H9 (cell line): ENCODE measurements at regions not wholly inside any gene's neighbourhood (a gene's known extent, or its start where the extent isn't known, plus 50 kb on each side); places are given as distances from the start of the nearest gene placed in this dataset.

Experiments
- DNase-seq: peaks from one replicate; pipeline ENCODE4 v3.0.0-alpha.2; 2017
- H2AFZ ChIP-seq: one replicate; pipeline ENCODE4 v1.6.1; 2013; ENCODE audit warnings: mild to moderate bottlenecking, low read length, control low read depth, moderate library complexity
- H2AK5ac ChIP-seq: 2 replicates; pipeline ENCODE4 v1.6.1; 2013; ENCODE audit warnings: low read length, control low read depth, mixed read lengths; ENCODE audit not compliant: insufficient read length
- H2BK120ac ChIP-seq: one replicate; pipeline ENCODE4 v1.6.1; 2013; ENCODE audit warnings: low read depth, mild to moderate bottlenecking, low read length, control low read depth, inconsistent platforms; ENCODE audit not compliant: poor library complexity, severe bottlenecking
- H2BK12ac ChIP-seq: 2 replicates; pipeline ENCODE4 v1.6.1; 2013; ENCODE audit warnings: low read length, control low read depth, mixed read lengths, low read depth; ENCODE audit not compliant: insufficient read length
- H2BK15ac ChIP-seq: 2 replicates; pipeline ENCODE4 v1.6.1; 2013; ENCODE audit warnings: low read depth, low read length, control low read depth
- H2BK20ac ChIP-seq: one replicate; pipeline ENCODE4 v1.6.1; 2013; ENCODE audit warnings: low read depth, mild to moderate bottlenecking, low read length, control low read depth, inconsistent platforms; ENCODE audit not compliant: poor library complexity, severe bottlenecking
- H2BK5ac ChIP-seq: 2 replicates; pipeline ENCODE4 v1.6.1; 2013; ENCODE audit warnings: low read length, control low read depth, mixed read lengths; ENCODE audit not compliant: insufficient read length
- H3K14ac ChIP-seq: 2 replicates; pipeline ENCODE4 v1.6.1; 2013; ENCODE audit warnings: low read length, control low read depth; ENCODE audit not compliant: insufficient read depth
- H3K18ac ChIP-seq: 2 replicates; pipeline ENCODE4 v1.6.1; 2013; ENCODE audit warnings: low read depth, mild to moderate bottlenecking, mixed read lengths, low read length, control low read depth; ENCODE audit not compliant: insufficient read length
- H3K23ac ChIP-seq: 2 replicates; pipeline ENCODE4 v1.6.1; 2013; ENCODE audit warnings: low read length, control low read depth, mixed read lengths, low read depth; ENCODE audit not compliant: insufficient read length
- H3K23me2 ChIP-seq: 2 replicates; pipeline ENCODE4 v1.6.1; 2013; ENCODE audit warnings: low read depth, mild to moderate bottlenecking, mixed read lengths, low read length, control low read depth; ENCODE audit not compliant: insufficient read length, poor library complexity, severe bottlenecking
- H3K27ac ChIP-seq: 2 replicates; pipeline ENCODE4 v1.5.1; 2013; ENCODE audit warnings: low read length, control low read depth, mixed read lengths, low read depth; ENCODE audit not compliant: insufficient read length
- H3K27me3 ChIP-seq: 2 replicates; pipeline ENCODE4 v1.6.1; 2013; ENCODE audit warnings: low read length, control low read depth, inconsistent platforms; ENCODE audit not compliant: insufficient read depth
- H3K4ac ChIP-seq: 2 replicates; pipeline ENCODE4 v1.6.1; 2013; ENCODE audit warnings: low read depth, mild to moderate bottlenecking, control low read depth, inconsistent platforms, low read length, moderate library complexity
- H3K4me1 ChIP-seq: 2 replicates; pipeline ENCODE4 v1.6.1; 2013; ENCODE audit warnings: low read length, control low read depth, inconsistent platforms; ENCODE audit not compliant: insufficient read depth
- H3K4me2 ChIP-seq: 2 replicates; pipeline ENCODE4 v1.6.1; 2013; ENCODE audit warnings: low read length, control low read depth, mixed read lengths; ENCODE audit not compliant: insufficient read length, insufficient read depth
- H3K56ac ChIP-seq: 2 replicates; pipeline ENCODE4 v1.6.1; 2013; ENCODE audit warnings: low read depth, mild to moderate bottlenecking, mixed read lengths, low read length, control low read depth; ENCODE audit not compliant: insufficient read length
- H3K79me1 ChIP-seq: 2 replicates; pipeline ENCODE4 v1.6.1; 2013; ENCODE audit warnings: low read depth, mild to moderate bottlenecking, moderate library complexity, low read length, control low read depth, inconsistent platforms; ENCODE audit not compliant: insufficient read depth, poor library complexity, severe bottlenecking
- H3K79me2 ChIP-seq: 2 replicates; pipeline ENCODE4 v1.6.1; 2013; ENCODE audit warnings: low read length, control low read depth, inconsistent platforms; ENCODE audit not compliant: insufficient read depth
- H3K9ac ChIP-seq: 2 replicates; pipeline ENCODE4 v1.6.1; 2013; ENCODE audit warnings: low read length, control low read depth, mixed read lengths; ENCODE audit not compliant: insufficient read length; ENCODE audit errors: extremely low read depth
- H3K9me3 ChIP-seq: one replicate; pipeline ENCODE4 v1.6.1; 2013; ENCODE audit warnings: low read depth, low read length, inconsistent platforms; ENCODE audit not compliant: control insufficient read depth
- H3T11ph ChIP-seq: one replicate; pipeline ENCODE4 v1.6.1; 2013; ENCODE audit warnings: mild to moderate bottlenecking, low read length, control low read depth, inconsistent platforms
- H4K20me1 ChIP-seq: one replicate; pipeline ENCODE4 v1.6.1; 2013; ENCODE audit not compliant: control insufficient read depth, insufficient read length, insufficient read depth
- H4K5ac ChIP-seq: 2 replicates; pipeline ENCODE4 v1.6.1; 2013; ENCODE audit warnings: low read depth, mild to moderate bottlenecking, mixed read lengths, low read length, control low read depth; ENCODE audit not compliant: insufficient read length
- H4K8ac ChIP-seq: replicated peaks from 2 replicates; pipeline ENCODE4 v1.6.1; 2013; ENCODE audit warnings: low read length, control low read depth, mixed read lengths, low read depth; ENCODE audit not compliant: insufficient read length
- H4K91ac ChIP-seq: 2 replicates; pipeline ENCODE4 v1.6.1; 2013; ENCODE audit warnings: low read depth, mild to moderate bottlenecking, moderate library complexity, mixed read lengths, low read length, control low read depth; ENCODE audit not compliant: insufficient read length
- H3K27ac Mint-ChIP-seq, 3 experiments: 2 replicates in 2 of 3; 3 replicates in 1 of 3; pipeline ENCODE4 v1.8.0; 2020 to 2021; ENCODE audit warnings: mixed read lengths in 3 of 3, mild to moderate bottlenecking in 1 of 3, moderate library complexity in 1 of 3
- H3K27me3 Mint-ChIP-seq: 2 replicates; pipeline ENCODE4 v1.8.0; 2021; ENCODE audit warnings: low read depth, mild to moderate bottlenecking, moderate library complexity, mixed read lengths
- H3K36me3 Mint-ChIP-seq, 3 experiments: 2 replicates in 2 of 3; 3 replicates in 1 of 3; pipeline ENCODE4 v1.8.0; 2020 to 2021; ENCODE audit warnings: low read depth in 3 of 3, mixed read lengths in 3 of 3; ENCODE audit not compliant: insufficient read depth in 1 of 3
- H3K4me1 Mint-ChIP-seq, 2 experiments: 2 replicates each; pipeline ENCODE4 v1.8.0; 2020; ENCODE audit warnings: mixed read lengths in 2 of 2
- H3K4me3 Mint-ChIP-seq, 2 experiments: 2 replicates in 1 of 2; 3 replicates in 1 of 2; pipeline ENCODE4 v1.8.0; 2020 to 2021; ENCODE audit warnings: mild to moderate bottlenecking in 2 of 2, mixed read lengths in 2 of 2, moderate library complexity in 1 of 2
- H3K9me3 Mint-ChIP-seq, 2 experiments: 2 replicates in 1 of 2; 3 replicates in 1 of 2; pipeline ENCODE4 v1.8.0; 2020; ENCODE audit warnings: mild to moderate bottlenecking in 2 of 2, mixed read lengths in 2 of 2, moderate library complexity in 1 of 2
- WGBS: extraction: QIAGEN DNeasy Blood & Tissue Kit; methylation state at CpG from one replicate; pipeline ENCODE4 v1.1.7; 2013; ENCODE audit warnings: missing lambda C conversion rate, low lambda C conversion rate, mixed read lengths; ENCODE audit not compliant: insufficient read length; ENCODE audit errors: extremely low coverage; 5-methylcytosine and 5-hydroxymethylcytosine counted together
- TF ChIP-seq, protein P1 (sequence below): fragments of 200-600 bp; sonication (generic); conservative IDR thresholded peaks from 3 replicates; pipeline ENCODE4 v1.8.0; 2021; ENCODE audit warnings: antibody characterized with exemption, mild to moderate bottlenecking

GRCh38 chr9:84439250-84439649 lies 98.7 kb upstream of the SLC28A3 start:
- H2BK120ac ChIP-seq = no peak overlapping the region

More at GRCh38 chr9:84439250-84439649, 98.7 kb upstream of the SLC28A3 start:
- Histone ChIP-seq H4K8ac (no peak overlapping the region), H4K5ac (no peak overlapping the region), H3K27ac (no peak overlapping the region), H2BK12ac (no peak overlapping the region), H3K18ac (no peak overlapping the region), H2AK5ac (no peak overlapping the region), H4K91ac (no peak overlapping the region), H3K23ac (no peak overlapping the region), H2BK5ac (no peak overlapping the region), H3K9me3 (no peaks in the 10 kb centered on the region), H3T11ph (no peak overlapping the region), H3K23me2 (no peaks in the 10 kb centered on the region), H3K9ac (no peak overlapping the region), H2BK15ac (no peak overlapping the region), H3K27me3 (no peaks in the 10 kb centered on the region), H3K79me2 (no peaks in the 10 kb centered on the region), H3K14ac (no peak overlapping the region), H4K20me1 (no peaks in the 10 kb centered on the region), H3K4ac (no peak overlapping the region), H2BK20ac (no peak overlapping the region), H3K4me1 (no peaks in the 10 kb centered on the region), H3K4me2 (no peak overlapping the region), H3K56ac (no peak overlapping the region), H3K79me1 (no peaks in the 10 kb centered on the region), H2AFZ (no peak overlapping the region)
- Mint-ChIP-seq H3K4me1 (no peaks in the 10 kb centered on the region), H3K9me3 (no peaks in the 10 kb centered on the region), H3K27me3 (peaks cover 2% of the 10 kb centered on the region; the same call in 1 of the 2 replicates), H3K36me3 (no peaks in the 10 kb centered on the region; a peak in 1 of 7 replicates), H3K4me3 (no peak overlapping the region), H3K27ac (no peak overlapping the region)
- DNase-seq = no peak
- WGBS = no CpG with 5 or more reads among the region's 3 CpGs
- TF ChIP-seq, protein P1, sequence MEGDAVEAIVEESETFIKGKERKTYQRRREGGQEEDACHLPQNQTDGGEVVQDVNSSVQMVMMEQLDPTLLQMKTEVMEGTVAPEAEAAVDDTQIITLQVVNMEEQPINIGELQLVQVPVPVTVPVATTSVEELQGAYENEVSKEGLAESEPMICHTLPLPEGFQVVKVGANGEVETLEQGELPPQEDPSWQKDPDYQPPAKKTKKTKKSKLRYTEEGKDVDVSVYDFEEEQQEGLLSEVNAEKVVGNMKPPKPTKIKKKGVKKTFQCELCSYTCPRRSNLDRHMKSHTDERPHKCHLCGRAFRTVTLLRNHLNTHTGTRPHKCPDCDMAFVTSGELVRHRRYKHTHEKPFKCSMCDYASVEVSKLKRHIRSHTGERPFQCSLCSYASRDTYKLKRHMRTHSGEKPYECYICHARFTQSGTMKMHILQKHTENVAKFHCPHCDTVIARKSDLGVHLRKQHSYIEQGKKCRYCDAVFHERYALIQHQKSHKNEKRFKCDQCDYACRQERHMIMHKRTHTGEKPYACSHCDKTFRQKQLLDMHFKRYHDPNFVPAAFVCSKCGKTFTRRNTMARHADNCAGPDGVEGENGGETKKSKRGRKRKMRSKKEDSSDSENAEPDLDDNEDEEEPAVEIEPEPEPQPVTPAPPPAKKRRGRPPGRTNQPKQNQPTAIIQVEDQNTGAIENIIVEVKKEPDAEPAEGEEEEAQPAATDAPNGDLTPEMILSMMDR = no peak
